ENCODE measurements at regions not wholly inside any gene's neighbourhood (a gene's known extent, or its start where the extent isn't known, plus 50 kb on each side); places are given as distances from the start of the nearest gene placed in this dataset.
"Not testable (repeated sequence)": the region's sequence is repeated elsewhere in the genome, so short reads cannot be mapped to it uniquely, and the experiment has no call there.

DNA sequence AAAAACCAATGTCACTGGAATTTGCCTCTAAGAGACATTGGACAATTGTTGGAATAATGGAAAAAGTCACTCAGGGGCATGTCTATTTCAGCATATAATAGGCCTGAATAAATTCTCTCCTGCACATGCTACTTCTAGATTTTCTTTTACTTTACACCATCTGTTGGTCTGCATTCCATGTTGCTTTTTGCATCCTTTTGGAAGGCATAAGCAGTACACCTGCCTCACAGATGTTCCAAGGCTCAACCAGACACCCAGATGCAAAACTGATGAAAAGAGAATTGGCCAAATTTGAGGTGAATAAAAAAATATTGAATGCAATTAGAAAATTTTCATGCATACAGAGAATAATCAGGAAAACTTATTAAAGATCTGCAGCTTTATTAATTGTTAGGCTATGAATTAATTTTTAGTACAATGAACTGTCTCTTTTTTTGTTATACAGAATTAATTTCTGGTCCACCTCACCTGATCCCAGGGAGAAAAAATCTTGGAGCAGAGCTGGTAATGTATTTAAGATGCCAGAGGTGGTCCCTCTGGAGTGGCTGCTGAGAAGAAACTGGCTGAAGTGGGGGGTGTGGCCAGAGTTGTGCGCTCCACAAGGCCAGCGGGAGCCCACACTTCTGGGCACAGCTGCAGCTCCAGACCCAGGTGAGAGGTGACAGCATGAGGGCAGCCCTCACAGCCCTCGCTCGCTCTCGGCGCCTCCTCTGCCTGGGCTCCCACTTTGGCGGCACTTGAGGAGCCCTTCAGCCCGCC lies 778.6 kb downstream of the CDH11 start:
- H3K27ac ChIP-seq: no peak overlapping the region
- in situ Hi-C loops (cut with MboI; ENCODE audit: low pct_ligation_motif_present in 1 of 4, low pct_unique_long_range_greater_than_20kb in 1 of 4, low sequenced_read_pairs in 3 of 4) (no loop called here), intact Hi-C loops (cut with DNase I; ENCODE audit: low total_unique reads) (no loop called here)
- DNase-seq: no peak
- H3K4me3 ChIP-seq: no peak overlapping the region
- H3K27me3 ChIP-seq: no peaks in the 10 kb centered on the region
- WGBS, 2 donors (ENCODE audit: low coverage in 1 of 2): 93 to 100% methylated on average over 2 to 8 of the region's 8 CpGs
- no peak for TF ChIP-seq POLR2A (IDR thresholded peaks at IDR 0.05)
- no peak for TF ChIP-seq EP300 (IDR thresholded peaks at IDR 0.05; ENCODE audit: low read depth)
- TF ChIP-seq POLR2AphosphoS5 (IDR thresholded peaks at IDR 0.05): no peak
- TF ChIP-seq, protein P1, sequence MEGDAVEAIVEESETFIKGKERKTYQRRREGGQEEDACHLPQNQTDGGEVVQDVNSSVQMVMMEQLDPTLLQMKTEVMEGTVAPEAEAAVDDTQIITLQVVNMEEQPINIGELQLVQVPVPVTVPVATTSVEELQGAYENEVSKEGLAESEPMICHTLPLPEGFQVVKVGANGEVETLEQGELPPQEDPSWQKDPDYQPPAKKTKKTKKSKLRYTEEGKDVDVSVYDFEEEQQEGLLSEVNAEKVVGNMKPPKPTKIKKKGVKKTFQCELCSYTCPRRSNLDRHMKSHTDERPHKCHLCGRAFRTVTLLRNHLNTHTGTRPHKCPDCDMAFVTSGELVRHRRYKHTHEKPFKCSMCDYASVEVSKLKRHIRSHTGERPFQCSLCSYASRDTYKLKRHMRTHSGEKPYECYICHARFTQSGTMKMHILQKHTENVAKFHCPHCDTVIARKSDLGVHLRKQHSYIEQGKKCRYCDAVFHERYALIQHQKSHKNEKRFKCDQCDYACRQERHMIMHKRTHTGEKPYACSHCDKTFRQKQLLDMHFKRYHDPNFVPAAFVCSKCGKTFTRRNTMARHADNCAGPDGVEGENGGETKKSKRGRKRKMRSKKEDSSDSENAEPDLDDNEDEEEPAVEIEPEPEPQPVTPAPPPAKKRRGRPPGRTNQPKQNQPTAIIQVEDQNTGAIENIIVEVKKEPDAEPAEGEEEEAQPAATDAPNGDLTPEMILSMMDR (IDR thresholded peaks at IDR 0.05): no peak
- H3K36me3 ChIP-seq: no peaks in the 10 kb centered on the region
- no peaks in the 10 kb centered on the region for H3K4me1 ChIP-seq
- H3K9me3 ChIP-seq: no peaks in the 10 kb centered on the region

GRCh38 chr16:64341336-64341735 lies 780.5 kb downstream of the CDH11 start:
- H3K9me3 ChIP-seq; H3K4me3 ChIP-seq; H3K4me1 ChIP-seq; DNase-seq; H3K36me3 ChIP-seq; intact Hi-C loops (cut with DNase I; ENCODE audit: low total_unique reads); H3K27me3 ChIP-seq; in situ Hi-C loops (cut with MboI; ENCODE audit: low pct_ligation_motif_present in 1 of 4, low pct_unique_long_range_greater_than_20kb in 1 of 4, low sequenced_read_pairs in 3 of 4); H3K27ac ChIP-seq: not testable (repeated sequence)
- WGBS, 2 donors (ENCODE audit: low coverage in 1 of 2): 74% methylated on average over 1 of the region's 1 CpG; no CpG with 5 or more reads in 1 of the 2 donors

DNA sequence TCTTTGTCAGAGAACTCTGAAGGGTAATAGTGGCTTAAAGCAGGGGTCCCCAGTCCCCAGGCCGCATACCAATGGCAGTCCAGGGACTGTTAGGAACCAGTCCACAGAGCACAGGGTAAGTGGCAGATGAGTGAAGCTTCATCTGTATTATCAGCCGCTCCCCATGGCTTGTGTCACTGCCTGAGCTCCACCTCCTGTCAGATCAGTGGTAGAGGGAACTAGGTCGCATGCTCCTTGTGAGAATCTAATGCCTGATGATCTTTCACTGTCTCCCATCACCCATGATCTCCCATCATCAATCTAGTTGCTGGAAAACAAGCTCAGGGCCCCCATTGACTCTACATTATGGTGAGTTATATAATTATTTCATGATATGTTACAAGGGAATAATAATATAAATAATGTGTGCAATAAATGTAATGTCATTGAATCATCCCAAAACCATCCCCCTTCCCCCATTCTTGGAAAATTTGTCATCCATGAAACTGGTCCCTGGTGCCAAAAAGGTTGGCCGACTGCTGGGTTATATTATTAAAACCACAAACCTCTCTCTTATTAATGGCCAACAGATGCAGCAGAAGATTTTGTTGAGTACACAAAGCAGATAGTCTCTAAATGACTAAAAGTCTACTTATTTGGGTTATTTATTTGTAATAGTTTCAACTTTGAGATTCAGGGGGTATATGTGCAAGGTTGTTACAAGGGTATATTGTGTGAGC lies 782.7 kb downstream of the CDH11 start:
- 67 to 92% methylated on average over 2 to 4 of the region's 4 CpGs for WGBS, 2 donors (ENCODE audit: low coverage in 1 of 2)
- Histone ChIP-seq H3K27ac (no peak overlapping the region), H3K9me3 (no peaks in the 10 kb centered on the region), H3K4me1 (no peaks in the 10 kb centered on the region), H3K36me3 (no peaks in the 10 kb centered on the region), H3K27me3 (no peaks in the 10 kb centered on the region), H3K4me3 (no peak overlapping the region)
- no peak for DNase-seq
- TF ChIP-seq, protein P1 (IDR thresholded peaks at IDR 0.05): no peak
- TF ChIP-seq POLR2AphosphoS5 (IDR thresholded peaks at IDR 0.05) (no peak), POLR2A (IDR thresholded peaks at IDR 0.05) (no peak), EP300 (IDR thresholded peaks at IDR 0.05; ENCODE audit: low read depth) (no peak)
- intact Hi-C loops (cut with DNase I; ENCODE audit: low total_unique reads): no loop called here
- in situ Hi-C loops (cut with MboI; ENCODE audit: low pct_ligation_motif_present in 1 of 4, low pct_unique_long_range_greater_than_20kb in 1 of 4, low sequenced_read_pairs in 3 of 4): no loop called here

- H3K27ac ChIP-seq: no peak overlapping the region
- H3K4me3 ChIP-seq: no peak overlapping the region
- in situ Hi-C loops (cut with MboI; ENCODE audit: low pct_ligation_motif_present in 1 of 4, low pct_unique_long_range_greater_than_20kb in 1 of 4, low sequenced_read_pairs in 3 of 4) (no loop called here), intact Hi-C loops (cut with DNase I; ENCODE audit: low total_unique reads) (no loop called here)
- H3K4me1 ChIP-seq: no peaks in the 10 kb centered on the region
- WGBS, 2 donors (ENCODE audit: low coverage in 1 of 2): 74 to 89% methylated on average over 2 of the region's 2 CpGs
- H3K36me3 ChIP-seq: no peaks in the 10 kb centered on the region
- H3K27me3 ChIP-seq: no peaks in the 10 kb centered on the region
- DNase-seq: no peak
- TF ChIP-seq, protein P1 (IDR thresholded peaks at IDR 0.05): no peak
- TF ChIP-seq EP300 (IDR thresholded peaks at IDR 0.05; ENCODE audit: low read depth): no peak
- no peaks in the 10 kb centered on the region for H3K9me3 ChIP-seq
Observed at GRCh38 chr16:64321881-64322280, 800.0 kb downstream of the CDH11 start.

Measured in transverse colon (tissue), 4 donors.